ENCODE measurements at regions not wholly inside any gene's neighbourhood (a gene's known extent, or its start where the extent isn't known, plus 50 kb on each side); places are given as distances from the start of the nearest gene placed in this dataset.

DNA sequence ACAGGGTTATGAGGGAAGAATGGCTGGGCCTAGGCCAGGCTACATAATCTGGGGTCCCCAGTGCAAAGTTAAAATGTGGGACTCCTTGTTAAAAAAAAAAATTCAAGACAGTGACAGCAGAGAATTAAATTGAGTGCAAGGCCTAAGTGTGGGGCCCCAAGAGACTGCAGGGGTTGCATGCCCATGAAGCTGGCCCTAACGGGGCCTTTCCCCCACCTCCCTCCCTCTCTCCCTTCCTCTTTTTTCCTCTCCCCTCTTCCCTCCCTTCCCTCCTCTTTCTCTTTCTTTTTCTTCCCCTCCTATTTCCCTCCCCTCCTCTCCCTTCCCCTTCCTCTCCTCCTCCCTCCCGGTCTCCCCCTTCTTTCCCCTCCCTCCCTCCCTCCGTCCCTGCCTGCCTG is 266.7 kb downstream of the LMO4 start:
- POLR2A ChIA-PET, result no interaction called here
- Mint-ChIP-seq H3K36me3 (ENCODE audit: insufficient read depth, unreplicated experiment) (no peaks in the 10 kb centered on the region), H3K9me3 (ENCODE audit: unreplicated experiment) (no peaks in the 10 kb centered on the region), H3K4me1 (ENCODE audit: insufficient read depth, unreplicated experiment) (peaks cover 4% of the 10 kb centered on the region), H3K27me3 (ENCODE audit: insufficient read depth, unreplicated experiment) (no peaks in the 10 kb centered on the region), H3K27ac (ENCODE audit: low read depth, unreplicated experiment) (no peak overlapping the region), H3K4me3 (ENCODE audit: unreplicated experiment) (no peak overlapping the region)
- no TSS peak for BruUV-seq (replicated peaks)
- CTCF ChIA-PET, result interaction anchor here (0.7 to 1.1 kb wide), 2 partner anchors 24 to 398 kb away, joined by 4 read pairs; no protein-coding TSS in a partner anchor
- intact Hi-C loops (cut with micrococcal nuclease), result no loop called here
- DNase-seq (ENCODE audit: unreplicated experiment), result no peak
- TF ChIP-seq, protein P1, sequence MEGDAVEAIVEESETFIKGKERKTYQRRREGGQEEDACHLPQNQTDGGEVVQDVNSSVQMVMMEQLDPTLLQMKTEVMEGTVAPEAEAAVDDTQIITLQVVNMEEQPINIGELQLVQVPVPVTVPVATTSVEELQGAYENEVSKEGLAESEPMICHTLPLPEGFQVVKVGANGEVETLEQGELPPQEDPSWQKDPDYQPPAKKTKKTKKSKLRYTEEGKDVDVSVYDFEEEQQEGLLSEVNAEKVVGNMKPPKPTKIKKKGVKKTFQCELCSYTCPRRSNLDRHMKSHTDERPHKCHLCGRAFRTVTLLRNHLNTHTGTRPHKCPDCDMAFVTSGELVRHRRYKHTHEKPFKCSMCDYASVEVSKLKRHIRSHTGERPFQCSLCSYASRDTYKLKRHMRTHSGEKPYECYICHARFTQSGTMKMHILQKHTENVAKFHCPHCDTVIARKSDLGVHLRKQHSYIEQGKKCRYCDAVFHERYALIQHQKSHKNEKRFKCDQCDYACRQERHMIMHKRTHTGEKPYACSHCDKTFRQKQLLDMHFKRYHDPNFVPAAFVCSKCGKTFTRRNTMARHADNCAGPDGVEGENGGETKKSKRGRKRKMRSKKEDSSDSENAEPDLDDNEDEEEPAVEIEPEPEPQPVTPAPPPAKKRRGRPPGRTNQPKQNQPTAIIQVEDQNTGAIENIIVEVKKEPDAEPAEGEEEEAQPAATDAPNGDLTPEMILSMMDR (IDR thresholded peaks at IDR 0.05; ENCODE audit: unreplicated experiment), result no peak

DNA sequence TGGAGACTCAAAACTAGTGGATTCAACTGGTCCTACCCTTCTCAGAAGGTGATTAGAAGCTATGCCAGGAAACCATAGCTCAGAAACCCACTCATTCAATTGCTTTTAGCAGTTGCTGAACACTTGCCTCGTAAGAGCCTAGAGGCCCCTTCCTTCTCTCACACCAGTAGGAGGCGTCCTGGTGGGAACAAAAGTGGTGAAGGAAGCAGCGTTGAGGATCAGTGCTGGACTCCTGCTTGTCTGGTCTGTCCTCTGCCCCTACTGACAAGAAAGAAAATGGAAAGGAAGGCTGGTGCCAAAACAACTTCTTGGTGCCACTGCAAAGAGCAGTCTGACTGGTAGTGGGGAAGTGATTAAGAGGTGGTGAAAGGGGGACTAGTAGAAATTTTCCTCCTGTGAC is 269.7 kb downstream of the LMO4 start:
- no TSS peak for BruUV-seq (replicated peaks)
- no peaks in the 10 kb centered on the region for H3K9me3 Mint-ChIP-seq (ENCODE audit: unreplicated experiment)
- H3K27me3 Mint-ChIP-seq (ENCODE audit: insufficient read depth, unreplicated experiment), result no peaks in the 10 kb centered on the region
- intact Hi-C loops (cut with micrococcal nuclease), result no loop called here
- H3K27ac Mint-ChIP-seq (ENCODE audit: low read depth, unreplicated experiment), result no peak overlapping the region
- CTCF ChIA-PET, result no interaction called here
- no peak for DNase-seq (ENCODE audit: unreplicated experiment)
- POLR2A ChIA-PET, result no interaction called here
- H3K4me3 Mint-ChIP-seq (ENCODE audit: unreplicated experiment), result no peak overlapping the region
- TF ChIP-seq, protein P1 (IDR thresholded peaks at IDR 0.05; ENCODE audit: unreplicated experiment), result no peak
- no peaks in the 10 kb centered on the region for H3K4me1 Mint-ChIP-seq (ENCODE audit: insufficient read depth, unreplicated experiment)
- no peaks in the 10 kb centered on the region for H3K36me3 Mint-ChIP-seq (ENCODE audit: insufficient read depth, unreplicated experiment)

DNA sequence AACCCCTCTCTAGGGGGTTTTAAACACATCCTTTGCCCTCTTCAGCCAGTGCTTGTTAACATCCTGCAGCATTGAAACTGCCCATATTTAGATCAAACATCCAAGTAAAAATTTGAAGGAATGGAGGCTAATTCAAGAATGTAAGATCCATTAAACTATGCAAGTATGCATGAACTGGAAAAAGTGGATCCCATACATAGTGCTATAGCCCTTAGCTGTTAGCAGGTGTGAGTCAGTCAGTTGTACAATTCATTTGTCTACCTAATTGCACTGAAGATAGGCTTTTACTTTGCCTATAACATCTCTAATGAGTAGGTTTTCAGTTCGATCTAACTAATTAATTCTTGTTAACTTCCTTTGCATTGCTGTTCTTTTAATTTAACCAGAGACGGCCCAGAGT is 270.9 kb downstream of the LMO4 start:
- Mint-ChIP-seq H3K4me3 (ENCODE audit: unreplicated experiment) (no peak overlapping the region), H3K27ac (ENCODE audit: low read depth, unreplicated experiment) (no peak overlapping the region), H3K9me3 (ENCODE audit: unreplicated experiment) (no peaks in the 10 kb centered on the region), H3K27me3 (ENCODE audit: insufficient read depth, unreplicated experiment) (no peaks in the 10 kb centered on the region), H3K4me1 (ENCODE audit: insufficient read depth, unreplicated experiment) (no peaks in the 10 kb centered on the region), H3K36me3 (ENCODE audit: insufficient read depth, unreplicated experiment) (no peaks in the 10 kb centered on the region)
- DNase-seq (ENCODE audit: unreplicated experiment), result no peak
- ChIA-PET POLR2A (interaction anchor here (0.7 kb wide), 1 partner anchor 193 kb away, joined by 5 read pairs; no protein-coding TSS in a partner anchor), CTCF (no interaction called here)
- TF ChIP-seq, protein P1 (IDR thresholded peaks at IDR 0.05; ENCODE audit: unreplicated experiment), result no peak
- intact Hi-C loops (cut with micrococcal nuclease), result no loop called here
- BruUV-seq (replicated peaks), result no TSS peak

DNA sequence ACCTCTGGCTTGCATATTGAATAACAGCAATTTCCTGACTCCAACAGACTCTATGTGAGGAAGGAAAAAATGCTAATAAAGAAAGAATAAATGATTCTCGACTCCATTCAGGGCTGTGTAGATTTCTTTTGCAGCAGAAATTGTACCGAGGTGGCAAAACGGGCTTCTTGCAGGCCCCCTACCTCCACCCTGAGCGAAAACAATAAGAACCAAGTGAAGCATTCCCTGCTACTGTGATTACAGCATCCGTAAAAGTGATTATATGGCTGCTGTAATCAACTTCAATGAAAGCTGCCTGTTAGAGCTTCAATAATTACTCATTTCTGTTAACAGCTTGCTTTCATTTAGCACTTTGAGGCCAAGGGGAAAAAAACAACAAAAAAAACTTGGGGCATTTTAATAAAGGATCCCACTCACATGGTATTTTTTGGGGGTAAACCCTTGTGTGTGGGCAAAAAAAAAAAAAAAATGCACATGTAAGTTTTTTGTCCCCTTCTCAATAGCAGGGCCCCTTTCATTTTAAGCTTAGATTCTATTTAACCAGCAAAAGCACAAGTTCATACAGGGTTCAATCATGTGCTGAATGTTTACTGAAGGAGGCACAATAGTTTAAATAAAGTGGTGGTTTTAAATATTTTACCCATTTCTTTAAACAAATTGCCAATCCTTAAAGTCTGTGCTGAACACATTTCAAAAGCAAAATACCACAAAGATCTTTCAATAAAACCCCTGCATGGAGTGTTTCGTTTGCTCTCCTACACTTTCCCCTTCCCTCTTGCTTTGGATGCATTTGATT is 271.6 kb downstream of the LMO4 start:
- DNase-seq (ENCODE audit: unreplicated experiment), result no peak
- H3K36me3 Mint-ChIP-seq (ENCODE audit: insufficient read depth, unreplicated experiment), result no peaks in the 10 kb centered on the region
- no peak overlapping the region for H3K4me3 Mint-ChIP-seq (ENCODE audit: unreplicated experiment)
- POLR2A ChIA-PET, result interaction anchor here (0.7 kb wide), 1 partner anchor 194 kb away, joined by 5 read pairs; no protein-coding TSS in a partner anchor
- peaks cover under 1% of the 10 kb centered on the region for H3K9me3 Mint-ChIP-seq (ENCODE audit: unreplicated experiment)
- intact Hi-C loops (cut with micrococcal nuclease), result no loop called here
- no peaks in the 10 kb centered on the region for H3K4me1 Mint-ChIP-seq (ENCODE audit: insufficient read depth, unreplicated experiment)
- TF ChIP-seq, protein P1 (IDR thresholded peaks at IDR 0.05; ENCODE audit: unreplicated experiment), result no peak
- H3K27me3 Mint-ChIP-seq (ENCODE audit: insufficient read depth, unreplicated experiment), result no peaks in the 10 kb centered on the region
- no peak overlapping the region for H3K27ac Mint-ChIP-seq (ENCODE audit: low read depth, unreplicated experiment)
- CTCF ChIA-PET, result interaction anchor here (0.7 kb wide), 1 partner anchor 10 kb away, joined by 3 read pairs; no protein-coding TSS in a partner anchor
- BruUV-seq (replicated peaks), result no TSS peak

Data from MCF 10A (cell line).